Mucosa of stomach (tissue), 1 donor: ENCODE measurements at regions not wholly inside any gene's neighbourhood (a gene's known extent, or its start where the extent isn't known, plus 50 kb on each side); places are given as distances from the start of the nearest gene placed in this dataset.

Source experiments
- H3K27me3 ChIP-seq: one replicate; pipeline ENCODE4 v1.7.0; 2013; ENCODE audit warnings: mild to moderate bottlenecking, low read length; ENCODE audit not compliant: control insufficient read depth, insufficient read depth
- H3K36me3 ChIP-seq: one replicate; pipeline ENCODE4 v1.7.0; 2013; ENCODE audit warnings: low read length; ENCODE audit not compliant: control insufficient read depth, insufficient read depth
- H3K4me1 ChIP-seq: one replicate; pipeline ENCODE4 v1.7.0; 2013; ENCODE audit warnings: mild to moderate bottlenecking, low read length; ENCODE audit not compliant: control insufficient read depth, insufficient read depth
- H3K4me3 ChIP-seq: one replicate; pipeline ENCODE4 v1.7.0; 2013; ENCODE audit warnings: low read length
- H3K9ac ChIP-seq: one replicate; pipeline ENCODE4 v1.7.0; 2013; ENCODE audit warnings: mild to moderate bottlenecking, low read length, moderate library complexity
- H3K9me3 ChIP-seq: one replicate; pipeline ENCODE4 v1.7.0; 2013; ENCODE audit warnings: mild to moderate bottlenecking, low read length, moderate library complexity; ENCODE audit not compliant: control insufficient read depth
- donor health status: Pancreatic carcinoma.

- Histone ChIP-seq H3K9me3 (no peaks in the 10 kb centered on the region), H3K4me1 (no peaks in the 10 kb centered on the region), H3K4me3 (no peak overlapping the region), H3K27me3 (no peaks in the 10 kb centered on the region), H3K9ac (no peak overlapping the region), H3K36me3 (no peaks in the 10 kb centered on the region)
These were observed 50.4 kb upstream of the DAB2 start for GRCh38 chr5:39475159-39475571.
